ENCODE measurements at regions not wholly inside any gene's neighbourhood (a gene's known extent, or its start where the extent isn't known, plus 50 kb on each side); places are given as distances from the start of the nearest gene placed in this dataset.
"Not testable (repeated sequence)": the region's sequence is repeated elsewhere in the genome, so short reads cannot be mapped to it uniquely, and the experiment has no call there.

DNA sequence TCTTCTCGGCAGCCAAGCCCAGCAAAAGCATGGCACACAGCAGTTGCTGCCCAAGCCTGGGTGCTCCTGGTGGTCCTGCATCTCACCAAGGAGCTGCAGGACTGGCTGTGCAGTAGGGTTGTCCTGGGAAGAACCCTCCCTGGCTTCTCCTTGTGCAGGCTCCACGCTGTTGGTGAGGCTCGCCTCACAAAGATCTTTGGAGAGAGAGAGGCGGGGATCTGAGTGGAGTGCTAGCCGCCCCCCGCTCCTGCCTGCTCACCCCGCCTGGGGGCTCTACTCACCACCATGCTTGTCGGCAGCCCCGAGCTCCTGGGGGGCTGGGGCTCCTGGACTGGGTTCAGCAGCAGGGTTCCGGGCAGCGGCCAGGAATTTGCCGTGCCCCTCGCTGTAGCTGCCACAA lies 55.8 kb downstream of the GOLGA8B start:
- not testable (repeated sequence) for TF ChIP-seq ZNF274 (IDR thresholded peaks at IDR 0.05; ENCODE audit: low read depth, low read length); YY1 (IDR thresholded peaks at IDR 0.05; ENCODE audit: insufficient read depth, insufficient read length); SUZ12 (IDR thresholded peaks at IDR 0.05; ENCODE audit: extremely low read depth, insufficient read depth, insufficient read length)

Data from NT2/D1 (cell line).